ENCODE measurements at regions not wholly inside any gene's neighbourhood (a gene's known extent, or its start where the extent isn't known, plus 50 kb on each side); places are given as distances from the start of the nearest gene placed in this dataset.

GRCh38 chr4:126995235-126995634 is 637.5 kb upstream of the INTU start:
- no peak for TF ChIP-seq POLR2A (IDR thresholded peaks at IDR 0.05)
- TF ChIP-seq, protein P1, sequence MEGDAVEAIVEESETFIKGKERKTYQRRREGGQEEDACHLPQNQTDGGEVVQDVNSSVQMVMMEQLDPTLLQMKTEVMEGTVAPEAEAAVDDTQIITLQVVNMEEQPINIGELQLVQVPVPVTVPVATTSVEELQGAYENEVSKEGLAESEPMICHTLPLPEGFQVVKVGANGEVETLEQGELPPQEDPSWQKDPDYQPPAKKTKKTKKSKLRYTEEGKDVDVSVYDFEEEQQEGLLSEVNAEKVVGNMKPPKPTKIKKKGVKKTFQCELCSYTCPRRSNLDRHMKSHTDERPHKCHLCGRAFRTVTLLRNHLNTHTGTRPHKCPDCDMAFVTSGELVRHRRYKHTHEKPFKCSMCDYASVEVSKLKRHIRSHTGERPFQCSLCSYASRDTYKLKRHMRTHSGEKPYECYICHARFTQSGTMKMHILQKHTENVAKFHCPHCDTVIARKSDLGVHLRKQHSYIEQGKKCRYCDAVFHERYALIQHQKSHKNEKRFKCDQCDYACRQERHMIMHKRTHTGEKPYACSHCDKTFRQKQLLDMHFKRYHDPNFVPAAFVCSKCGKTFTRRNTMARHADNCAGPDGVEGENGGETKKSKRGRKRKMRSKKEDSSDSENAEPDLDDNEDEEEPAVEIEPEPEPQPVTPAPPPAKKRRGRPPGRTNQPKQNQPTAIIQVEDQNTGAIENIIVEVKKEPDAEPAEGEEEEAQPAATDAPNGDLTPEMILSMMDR (IDR thresholded peaks at IDR 0.05) = no peak
- TF ChIP-seq POLR2AphosphoS5 (IDR thresholded peaks at IDR 0.05; ENCODE audit: insufficient read depth in 1 of 2, low read depth in 1 of 2) = no peak
